ENCODE measurements at regions not wholly inside any gene's neighbourhood (a gene's known extent, or its start where the extent isn't known, plus 50 kb on each side); places are given as distances from the start of the nearest gene placed in this dataset.
"Not testable (repeated sequence)": the region's sequence is repeated elsewhere in the genome, so short reads cannot be mapped to it uniquely, and the experiment has no call there.

DNA sequence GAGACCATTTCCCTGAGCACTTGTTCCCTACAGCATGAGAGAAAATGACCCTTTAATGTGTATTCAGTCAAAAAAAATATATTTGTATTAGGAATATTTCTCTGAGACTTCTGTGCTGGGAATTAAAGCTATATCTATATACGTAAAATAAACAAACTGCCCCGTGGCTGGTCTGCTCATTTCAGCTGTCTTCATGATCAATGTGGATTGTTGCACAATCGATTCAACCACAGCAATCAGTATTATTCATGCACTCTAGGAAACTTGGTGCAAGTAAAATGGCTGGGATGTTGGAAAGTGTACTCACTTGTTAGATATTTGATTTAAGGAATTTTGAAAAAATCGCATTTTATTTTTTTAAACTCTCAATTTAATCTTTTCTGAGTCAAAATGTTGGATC is 307.9 kb upstream of the ZFP42 start:
- in situ Hi-C loops (cut with HindIII; ENCODE audit: low sequenced_read_pairs), result no loop called here
- no peak for DNase-seq (ENCODE audit: low spot score)

DNA sequence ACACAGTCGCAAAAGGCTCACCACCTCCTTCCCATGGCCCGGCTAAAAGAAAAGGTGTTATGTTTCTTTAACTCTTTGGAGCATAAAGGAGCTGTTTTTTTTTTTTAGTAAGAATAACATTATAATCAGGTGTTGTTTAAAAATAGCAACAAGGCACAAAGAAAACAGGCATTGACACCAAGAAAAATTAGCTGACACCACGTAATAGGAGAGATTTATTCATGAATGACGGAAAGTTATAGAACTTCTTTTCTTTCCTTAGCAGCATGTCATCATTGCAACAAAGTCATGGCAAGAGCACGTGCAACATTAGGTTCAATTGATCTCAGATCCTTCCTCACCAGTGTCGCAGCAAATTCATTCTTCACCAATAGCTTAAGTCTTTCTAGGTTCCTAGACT is 302.9 kb upstream of the ZFP42 start:
- in situ Hi-C loops (cut with HindIII; ENCODE audit: low sequenced_read_pairs), result no loop called here
- DNase-seq (ENCODE audit: low spot score), result no peak

GRCh38 chr4:187695531-187695930 is 300.0 kb upstream of the ZFP42 start:
- in situ Hi-C loops (cut with HindIII; ENCODE audit: low sequenced_read_pairs); DNase-seq (ENCODE audit: low spot score): not testable (repeated sequence)

- no peak for DNase-seq (ENCODE audit: low spot score)
- in situ Hi-C loops (cut with HindIII; ENCODE audit: low sequenced_read_pairs), result no loop called here
Measured at GRCh38 chr4:187711586-187711985, 284.0 kb upstream of the ZFP42 start.

GRCh38 chr4:187714957-187715356 is 280.6 kb upstream of the ZFP42 start:
- DNase-seq (ENCODE audit: low spot score), result no peak
- in situ Hi-C loops (cut with HindIII; ENCODE audit: low sequenced_read_pairs), result no loop called here

DNA sequence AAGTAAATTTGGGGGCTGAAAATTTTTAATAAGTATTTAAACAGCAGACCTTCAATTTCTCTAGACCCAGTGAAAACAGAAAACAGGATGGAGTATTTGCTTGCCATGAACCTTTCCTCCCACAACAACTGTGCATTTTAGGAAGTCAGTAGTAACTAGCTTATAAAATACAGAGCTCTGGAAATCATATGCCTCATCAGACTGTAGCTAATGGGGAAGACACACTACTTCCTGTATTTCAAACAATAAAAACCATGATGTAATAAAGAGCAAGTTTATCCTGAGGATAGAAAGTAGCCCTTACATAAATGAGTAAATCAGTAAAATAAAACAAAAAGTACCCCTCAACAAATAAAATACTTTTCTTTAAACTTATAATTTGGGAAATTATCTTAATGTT is 280.1 kb upstream of the ZFP42 start:
- no peak for DNase-seq (ENCODE audit: low spot score)
- in situ Hi-C loops (cut with HindIII; ENCODE audit: low sequenced_read_pairs), result no loop called here

DNA sequence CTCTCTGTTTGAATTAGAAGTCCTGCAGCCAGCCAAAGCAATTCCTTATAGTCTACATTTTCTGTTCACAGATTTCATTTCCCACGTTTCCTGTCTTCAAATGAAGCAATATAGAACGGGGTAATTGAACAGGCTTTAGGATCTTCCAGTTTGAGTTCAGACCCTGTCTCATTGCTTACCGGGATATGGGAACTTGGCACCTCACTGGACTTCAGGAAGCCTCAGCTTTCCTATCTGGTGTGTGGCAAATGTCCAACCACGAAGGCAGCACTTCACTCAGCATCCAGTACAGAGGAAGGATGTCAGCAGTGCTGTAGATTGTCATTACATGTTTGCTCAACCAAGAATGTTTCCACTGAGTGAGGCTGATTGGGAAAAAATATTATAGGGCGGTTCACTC is 271.1 kb upstream of the ZFP42 start:
- no peak for DNase-seq (ENCODE audit: low spot score)
- in situ Hi-C loops (cut with HindIII; ENCODE audit: low sequenced_read_pairs), result no loop called here

GRCh38 chr4:187726485-187726884 is 269.1 kb upstream of the ZFP42 start:
- in situ Hi-C loops (cut with HindIII; ENCODE audit: low sequenced_read_pairs), result no loop called here
- DNase-seq (ENCODE audit: low spot score), result no peak

DNA sequence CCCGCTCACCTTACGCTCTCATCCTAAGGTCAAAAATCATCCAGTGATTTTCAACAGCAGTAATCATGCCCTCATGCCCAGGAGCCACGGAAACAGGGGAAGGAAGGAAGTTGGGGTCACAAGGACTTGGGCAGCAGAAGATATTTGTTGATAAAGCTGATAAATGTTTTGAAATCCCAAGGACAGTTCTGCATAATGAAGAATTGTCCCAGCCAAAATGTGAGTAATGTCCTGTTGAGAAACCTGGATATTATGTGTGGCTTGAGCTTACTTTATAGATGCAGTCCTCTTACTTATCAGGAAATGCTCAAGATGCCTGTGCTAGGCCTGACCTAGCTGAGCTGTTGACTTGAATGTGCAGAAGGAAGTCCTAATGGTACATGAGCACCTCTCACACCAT is 263.0 kb upstream of the ZFP42 start:
- in situ Hi-C loops (cut with HindIII; ENCODE audit: low sequenced_read_pairs), result no loop called here
- no peak for DNase-seq (ENCODE audit: low spot score)

- in situ Hi-C loops (cut with HindIII; ENCODE audit: low sequenced_read_pairs), result no loop called here
- no peak for DNase-seq (ENCODE audit: low spot score)
Measured at GRCh38 chr4:187739771-187740170, 255.8 kb upstream of the ZFP42 start.

GRCh38 chr4:187744911-187745310 is 250.7 kb upstream of the ZFP42 start:
- DNase-seq (ENCODE audit: low spot score), result no peak
- in situ Hi-C loops (cut with HindIII; ENCODE audit: low sequenced_read_pairs), result no loop called here

DNA sequence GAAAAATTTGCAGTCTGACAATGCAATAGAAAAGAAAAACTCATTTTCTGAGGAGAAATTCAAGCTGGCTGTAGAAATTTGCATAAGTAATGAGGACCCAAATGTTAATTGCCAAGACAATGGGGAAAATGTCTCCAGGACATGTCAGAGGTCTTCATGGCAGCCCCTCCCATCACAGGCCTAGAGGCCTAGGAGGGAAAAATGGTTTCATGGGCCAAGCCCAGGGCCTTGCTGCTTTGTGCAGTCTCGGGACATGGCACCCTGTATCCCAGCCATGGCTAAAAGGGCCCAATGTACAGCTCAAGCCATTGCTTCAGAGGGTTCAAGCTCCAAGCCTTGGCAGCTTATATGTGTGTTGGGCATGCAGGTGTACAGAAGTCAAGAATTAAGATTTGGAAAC is 244.9 kb upstream of the ZFP42 start:
- in situ Hi-C loops (cut with HindIII; ENCODE audit: low sequenced_read_pairs); DNase-seq (ENCODE audit: low spot score): not testable (repeated sequence)

DNA sequence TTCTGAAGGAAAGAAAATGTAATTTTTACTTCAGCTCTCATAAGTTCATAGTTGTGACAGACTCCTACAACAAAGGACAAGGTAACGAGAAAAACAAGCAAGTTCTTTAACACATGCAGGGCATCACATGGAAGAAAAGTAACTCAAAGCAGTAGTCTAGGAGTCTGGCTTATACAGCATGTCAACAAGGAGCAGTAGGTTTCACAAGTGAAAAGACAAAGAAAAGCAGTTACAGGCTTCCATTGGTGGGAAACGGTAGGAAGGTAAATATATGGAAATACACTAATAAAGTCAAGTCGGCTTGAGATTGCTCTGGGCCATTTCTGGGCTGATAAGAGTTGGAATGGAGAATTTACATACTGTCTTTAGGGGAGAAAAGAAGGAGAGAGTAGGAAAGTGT is 228.4 kb upstream of the ZFP42 start:
- in situ Hi-C loops (cut with HindIII; ENCODE audit: low sequenced_read_pairs), result no loop called here

GRCh38 chr4:187767687-187768086 is 227.9 kb upstream of the ZFP42 start:
- no peak for DNase-seq (ENCODE audit: low spot score)
- in situ Hi-C loops (cut with HindIII; ENCODE audit: low sequenced_read_pairs), result no loop called here

More for the DNA sequence above, 228.4 kb upstream of the ZFP42 start:
- no peak for DNase-seq (ENCODE audit: low spot score)

DNA sequence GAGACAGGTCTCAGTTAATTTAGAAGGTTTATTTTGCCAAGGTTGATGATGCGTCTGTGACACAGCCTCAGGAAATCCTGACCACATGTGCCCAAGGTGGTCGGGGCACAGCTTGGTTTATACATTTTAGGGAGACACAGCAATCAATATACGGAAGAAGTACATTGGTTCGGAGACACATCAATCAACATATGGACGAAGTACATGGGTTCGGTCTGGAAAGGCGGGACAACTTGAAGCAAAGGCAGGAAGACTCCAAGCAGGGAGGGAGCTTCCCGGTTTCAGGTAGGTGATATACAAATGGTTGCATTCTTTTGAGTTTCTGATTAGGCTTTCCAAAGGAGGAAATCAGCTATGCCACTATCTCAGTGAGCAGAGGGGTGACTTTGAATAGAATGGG is 225.2 kb upstream of the ZFP42 start:
- in situ Hi-C loops (cut with HindIII; ENCODE audit: low sequenced_read_pairs), result no loop called here
- no peak for DNase-seq (ENCODE audit: low spot score)

DNA sequence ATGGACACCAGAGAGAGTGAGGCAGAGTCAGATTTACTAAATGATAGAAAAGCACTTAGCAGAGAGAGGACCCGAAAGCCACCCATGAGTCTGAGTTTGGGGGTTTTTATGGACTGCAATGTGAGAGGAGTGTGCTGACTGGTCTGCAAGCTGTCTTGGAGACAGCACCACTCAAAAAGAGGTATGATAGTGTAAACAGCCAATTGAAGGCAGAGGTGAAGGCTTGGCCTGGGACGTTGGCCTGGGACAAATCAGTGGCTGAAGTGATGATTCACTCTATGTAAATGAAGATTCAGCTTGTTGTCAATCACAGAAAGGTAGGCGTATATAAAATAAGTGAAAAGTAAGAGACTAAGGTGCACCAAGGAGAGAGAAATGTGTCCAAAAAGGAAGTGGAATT is 217.6 kb upstream of the ZFP42 start:
- DNase-seq (ENCODE audit: low spot score), result no peak
- in situ Hi-C loops (cut with HindIII; ENCODE audit: low sequenced_read_pairs), result no loop called here

DNA sequence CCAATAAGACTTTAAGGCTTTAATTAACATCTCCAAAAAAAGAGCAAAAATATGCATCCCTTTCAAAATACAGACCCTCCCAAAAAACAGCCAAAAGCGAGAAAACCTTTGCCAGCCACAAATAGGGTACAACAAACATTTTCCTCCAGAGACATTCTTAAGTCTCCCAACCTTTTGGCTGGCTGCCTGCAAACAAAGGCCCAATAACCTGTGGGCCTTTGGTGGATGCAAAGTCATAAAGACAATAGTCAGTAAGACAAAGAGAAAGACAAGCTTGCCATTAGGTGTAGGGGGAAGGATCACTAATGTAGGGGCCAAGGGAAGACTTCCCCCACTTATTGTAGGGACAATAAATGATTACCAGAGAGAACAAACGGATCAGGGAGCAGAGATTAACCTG is 215.5 kb upstream of the ZFP42 start:
- in situ Hi-C loops (cut with HindIII; ENCODE audit: low sequenced_read_pairs), result no loop called here

DNA sequence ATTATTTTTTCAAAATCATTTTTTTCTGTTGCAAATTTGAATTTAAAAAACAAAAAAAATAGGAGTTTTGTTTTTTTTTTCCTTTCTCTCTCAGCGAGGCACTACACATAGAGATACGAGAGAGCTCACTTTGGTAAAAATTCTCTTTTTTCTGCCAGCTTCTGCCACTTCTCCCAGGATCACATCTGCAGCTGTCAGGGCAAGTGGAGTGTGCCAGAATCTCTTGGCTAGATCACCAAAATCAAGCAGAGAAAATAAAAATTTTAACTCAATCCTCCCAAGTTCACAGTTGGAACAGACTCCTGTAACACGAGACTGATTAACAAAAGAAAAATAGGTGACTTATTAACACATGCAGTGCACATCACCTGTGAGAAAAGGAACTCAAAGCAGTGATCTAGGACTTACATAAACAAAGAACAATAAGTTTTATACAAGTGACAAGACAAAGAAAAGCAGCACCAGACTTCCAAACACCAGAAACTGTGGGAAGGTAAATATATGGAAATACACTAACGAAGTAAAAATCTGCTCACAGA is 213.2 kb upstream of the ZFP42 start:
- in situ Hi-C loops (cut with HindIII; ENCODE audit: low sequenced_read_pairs), result no loop called here
- DNase-seq (ENCODE audit: low spot score), result no peak

More for the DNA sequence above, 215.5 kb upstream of the ZFP42 start:
- no peak for DNase-seq (ENCODE audit: low spot score)

DNA sequence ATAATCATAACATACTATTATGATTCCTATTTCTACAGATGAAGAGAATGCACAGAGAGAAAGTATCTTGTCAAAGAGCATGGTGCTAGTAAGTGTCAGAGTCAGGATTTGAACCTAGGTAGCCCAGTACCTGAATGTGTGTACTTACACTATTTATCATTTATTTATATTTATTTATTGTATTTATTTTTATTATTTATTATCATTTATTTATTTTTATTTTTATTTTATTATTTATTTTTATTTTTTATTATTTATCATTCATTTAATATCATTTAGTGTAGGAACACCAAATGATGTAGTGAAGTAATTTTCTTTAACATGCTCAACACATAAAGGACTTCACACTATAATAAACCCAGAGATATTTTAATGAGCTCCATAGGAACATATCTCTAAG is 209.4 kb upstream of the ZFP42 start:
- DNase-seq (ENCODE audit: low spot score), result no peak
- in situ Hi-C loops (cut with HindIII; ENCODE audit: low sequenced_read_pairs), result no loop called here

GRCh38 chr4:187789078-187789477 is 206.5 kb upstream of the ZFP42 start:
- in situ Hi-C loops (cut with HindIII; ENCODE audit: low sequenced_read_pairs), result no loop called here
- no peak for DNase-seq (ENCODE audit: low spot score)

DNA sequence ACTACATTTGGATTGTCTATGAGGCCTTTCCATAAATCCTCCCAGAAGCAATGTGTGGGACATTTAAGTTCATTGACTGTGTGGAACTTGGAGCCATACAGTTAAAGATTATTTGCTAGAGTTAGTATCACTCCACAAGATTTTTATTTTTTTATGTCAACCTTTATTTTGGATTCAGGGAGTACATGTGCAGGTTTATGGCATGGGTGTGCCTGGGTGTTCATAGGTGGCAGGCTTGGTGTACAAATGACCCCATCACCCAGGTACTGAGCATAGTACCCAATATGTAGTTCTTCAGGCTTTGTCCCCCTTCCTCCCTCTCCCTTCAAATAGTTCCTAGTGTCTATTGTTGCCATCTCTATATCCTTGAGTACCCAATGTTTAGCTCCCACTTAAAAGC is 199.8 kb upstream of the ZFP42 start:
- in situ Hi-C loops (cut with HindIII; ENCODE audit: low sequenced_read_pairs), result no loop called here

DNA sequence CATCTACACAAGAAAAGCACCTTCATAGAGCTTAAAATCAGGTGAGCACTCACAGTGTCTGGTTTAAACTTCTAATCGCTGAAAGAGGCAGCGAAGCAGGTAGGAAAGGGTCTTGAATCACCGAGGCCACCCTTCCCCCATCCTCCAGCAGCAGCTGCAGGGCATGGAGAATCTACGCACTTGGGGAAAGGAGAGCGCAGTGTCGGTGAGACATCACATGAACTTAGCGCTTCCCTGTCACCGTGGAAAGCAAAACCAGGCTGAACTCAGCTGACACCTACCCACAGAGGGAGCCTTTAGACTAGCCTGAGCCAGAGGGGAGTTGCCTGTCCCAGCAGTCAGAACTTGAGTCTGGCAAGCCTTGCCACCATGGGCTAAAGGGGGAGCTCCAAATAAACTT is 197.2 kb upstream of the ZFP42 start:
- in situ Hi-C loops (cut with HindIII; ENCODE audit: low sequenced_read_pairs), result no loop called here
- DNase-seq (ENCODE audit: low spot score), result no peak

More for the DNA sequence above, 199.8 kb upstream of the ZFP42 start:
- no peak for DNase-seq (ENCODE audit: low spot score)
